ENCODE measurements at regions not wholly inside any gene's neighbourhood (a gene's known extent, or its start where the extent isn't known, plus 50 kb on each side); places are given as distances from the start of the nearest gene placed in this dataset.

DNA sequence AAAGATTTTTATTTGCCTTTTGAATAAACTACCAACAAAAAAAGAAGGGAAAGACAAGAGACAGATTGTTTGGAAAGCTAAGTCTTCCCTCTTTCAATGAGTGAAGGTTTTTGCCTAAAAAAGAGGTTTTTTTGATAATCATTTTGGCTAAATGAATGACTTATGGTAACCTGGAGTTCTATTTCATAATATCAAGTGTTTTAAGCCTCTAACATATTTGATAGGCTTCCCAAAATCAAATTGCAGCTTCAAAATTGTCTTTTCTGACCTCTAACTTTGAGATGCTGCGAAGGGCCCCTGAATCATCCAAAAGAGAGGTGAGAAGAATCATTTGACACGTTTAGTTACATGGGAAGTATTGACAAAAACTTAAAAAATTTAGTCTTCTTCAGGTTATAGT lies 53.0 kb upstream of the NAMPT start:
- DNase-seq: no peak

DNA sequence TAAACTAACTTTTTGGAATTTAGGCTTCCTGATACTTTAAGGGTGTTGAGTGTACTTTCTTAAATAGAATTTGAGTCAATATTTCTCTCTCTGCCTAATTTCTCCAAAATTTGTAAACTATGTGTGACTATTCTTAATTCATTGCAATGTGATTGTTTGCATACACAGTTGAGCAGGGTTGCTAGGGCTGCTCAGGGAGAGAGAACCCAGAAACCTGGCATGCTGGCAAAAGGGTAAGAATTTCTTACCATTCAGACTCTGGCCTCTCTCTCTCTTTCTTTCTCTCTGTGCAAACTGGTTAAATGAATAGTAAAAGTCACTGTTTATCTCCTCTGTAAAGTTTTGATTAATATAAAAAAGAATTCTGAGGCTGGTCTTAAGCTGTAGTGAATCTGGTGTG lies 51.0 kb upstream of the NAMPT start:
- no peak for DNase-seq

Measured in NCI-H2081 treated with DMSO at 0.1 percent for 48 hours (cell line).